Stimulated activated CD4-positive, alpha-beta T cell treated with anti-CD3 and anti-CD28 coated beads, Interleukin-1b, Interleukin-23, amount 100 ng/mL, for 1 hour (primary cell): ENCODE measurements at regions not wholly inside any gene's neighbourhood (a gene's known extent, or its start where the extent isn't known, plus 50 kb on each side); places are given as distances from the start of the nearest gene placed in this dataset.

ENCODE experiments used
- DNase-seq, 2 donors: peaks; one replicate each; pipeline ENCODE4 v3.0.0-alpha.2; 2020; ENCODE audit warnings: low read depth in 2 of 2

DNA sequence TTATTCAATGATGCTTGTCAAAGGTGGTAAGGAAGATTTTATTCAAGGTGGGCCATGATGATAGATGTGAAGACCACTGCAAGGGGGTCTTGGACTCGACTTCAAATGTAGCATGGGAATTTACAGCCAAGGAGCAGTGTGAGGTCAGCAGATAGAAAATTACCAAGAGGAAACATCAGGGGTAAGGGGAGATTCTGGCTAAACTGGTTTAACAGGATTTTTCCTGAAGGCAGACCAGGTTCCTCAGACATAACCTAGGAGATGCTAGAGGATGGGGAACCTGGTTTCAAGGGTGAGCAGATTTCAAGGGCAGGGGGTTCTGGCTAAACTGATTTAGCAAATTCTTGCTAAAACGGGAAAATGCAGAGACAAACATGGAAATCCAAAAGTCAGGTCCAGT, 464.9 kb downstream of the TAFA4 start:
- no peak for DNase-seq

DNA sequence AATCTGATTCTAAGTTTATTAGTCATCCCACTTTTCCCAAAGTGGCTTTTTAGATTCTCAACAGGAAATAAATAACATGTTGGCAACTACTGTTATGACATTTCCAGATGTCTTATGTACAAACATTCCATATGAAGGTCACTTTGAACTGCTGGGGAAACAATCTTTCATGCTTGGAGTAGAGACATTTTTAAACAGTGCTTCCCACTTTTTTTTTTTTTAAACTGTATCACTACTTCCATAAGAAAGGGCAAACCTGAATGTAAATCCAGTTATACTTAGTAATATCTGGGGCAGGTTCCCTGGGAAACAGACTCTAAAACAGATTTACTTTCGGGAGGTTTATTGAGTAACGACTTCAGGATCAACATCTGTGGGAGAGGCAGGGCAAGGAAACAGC, 473.8 kb downstream of the TAFA4 start:
- no peak for DNase-seq

- DNase-seq, result no peak
Measured at GRCh38 chr3:68448510-68449383, 483.6 kb downstream of the TAFA4 start.

- DNase-seq, result no peak
Measured at GRCh38 chr3:68447885-68448284, 484.5 kb downstream of the TAFA4 start.

DNA sequence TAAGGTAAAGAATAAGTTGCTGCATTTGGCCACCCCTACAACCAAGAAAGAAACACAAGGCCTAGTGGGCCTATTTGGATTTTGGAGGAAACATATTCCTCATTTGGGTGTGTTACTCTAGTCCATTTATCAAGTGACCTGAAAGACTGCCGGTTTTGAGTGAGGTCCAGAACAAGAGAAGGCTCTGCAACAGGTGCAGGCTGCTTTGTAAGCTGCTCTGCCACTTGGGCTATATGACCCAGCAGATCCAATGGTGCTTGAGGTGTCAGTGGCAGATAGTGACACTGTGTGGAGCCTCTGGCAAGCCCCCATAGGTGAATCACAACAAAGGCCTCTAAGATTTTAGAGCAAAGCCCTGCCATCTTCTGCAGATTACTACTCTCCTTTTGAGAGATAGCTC, 491.3 kb downstream of the TAFA4 start:
- no peak for DNase-seq

GRCh38 chr3:68436619-68437401, 495.5 kb downstream of the TAFA4 start:
- DNase-seq, result no peak

DNA sequence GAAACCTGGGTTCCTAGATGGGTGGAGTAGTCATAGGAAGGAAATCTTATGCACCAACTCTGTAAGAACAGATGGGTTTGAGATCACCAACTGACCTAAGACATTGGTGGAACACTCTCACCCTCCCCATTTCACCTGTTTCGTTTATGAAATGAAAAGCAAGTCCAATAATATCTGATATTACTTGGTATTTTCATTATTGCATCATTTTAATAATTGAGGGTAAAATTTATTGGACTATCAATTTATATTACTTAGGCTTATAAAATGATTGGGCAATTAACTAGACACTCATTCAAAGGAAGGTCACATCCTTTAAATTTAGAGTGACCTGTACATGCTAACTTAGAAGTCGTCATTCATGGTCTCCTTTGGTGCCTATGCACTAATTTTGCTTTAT, 503.9 kb downstream of the TAFA4 start:
- no peak for DNase-seq

GRCh38 chr3:68424796-68425460, 507.4 kb downstream of the TAFA4 start:
- DNase-seq, result no peak

DNA sequence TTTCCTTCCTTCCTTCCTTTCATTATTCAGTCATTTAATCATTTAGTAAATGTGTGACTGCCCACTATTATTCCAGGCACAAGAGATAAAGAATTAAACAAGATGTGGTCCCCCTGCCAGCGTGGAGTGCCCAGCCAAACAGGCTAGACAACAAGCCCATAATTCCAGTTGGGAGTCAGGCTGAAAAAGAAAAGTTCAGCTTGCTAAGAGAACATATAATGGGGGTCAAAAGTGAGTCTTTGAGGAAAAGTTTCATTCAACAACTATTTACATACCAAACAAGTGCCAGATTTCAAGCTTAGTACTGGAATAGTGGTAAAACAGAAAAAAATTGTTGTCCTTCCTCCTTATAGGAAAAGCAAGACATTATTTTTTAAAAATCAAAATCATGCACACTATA, 523.7 kb downstream of the TAFA4 start:
- no peak for DNase-seq

- no peak for DNase-seq
Measured at GRCh38 chr3:68403741-68404140, 528.6 kb downstream of the TAFA4 start.

DNA sequence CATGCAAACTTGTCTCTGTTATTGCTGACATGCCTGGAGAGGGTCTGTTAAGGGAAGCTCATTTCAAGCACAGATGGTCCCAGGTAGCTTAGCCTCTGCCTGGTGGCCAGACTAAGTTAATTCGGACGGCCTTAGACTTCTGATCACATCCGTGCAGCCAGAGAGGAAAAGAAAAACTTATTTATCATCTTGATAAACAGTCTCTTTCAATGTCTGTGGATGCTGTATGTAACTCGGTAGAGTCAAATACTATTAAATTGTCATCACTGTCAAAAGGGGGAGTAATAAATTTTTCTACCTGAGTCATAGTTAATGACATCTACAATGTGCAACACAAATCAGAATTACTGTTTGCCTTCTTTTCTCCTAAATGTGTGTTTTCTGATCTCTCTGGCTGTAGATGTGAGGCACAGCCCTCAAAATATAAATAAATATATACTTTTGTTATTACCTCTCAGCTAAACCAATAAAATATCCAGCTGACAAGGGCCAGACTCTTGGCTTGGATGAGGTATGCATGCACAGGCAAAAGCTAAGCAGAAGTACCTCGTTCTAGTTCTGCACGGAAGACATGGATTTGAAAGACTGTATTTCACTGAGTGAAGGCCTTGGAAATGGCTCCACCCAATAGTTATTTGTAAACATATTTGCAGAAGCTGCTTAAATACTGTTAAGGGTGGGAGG, 530.0 kb downstream of the TAFA4 start:
- no peak for DNase-seq

DNA sequence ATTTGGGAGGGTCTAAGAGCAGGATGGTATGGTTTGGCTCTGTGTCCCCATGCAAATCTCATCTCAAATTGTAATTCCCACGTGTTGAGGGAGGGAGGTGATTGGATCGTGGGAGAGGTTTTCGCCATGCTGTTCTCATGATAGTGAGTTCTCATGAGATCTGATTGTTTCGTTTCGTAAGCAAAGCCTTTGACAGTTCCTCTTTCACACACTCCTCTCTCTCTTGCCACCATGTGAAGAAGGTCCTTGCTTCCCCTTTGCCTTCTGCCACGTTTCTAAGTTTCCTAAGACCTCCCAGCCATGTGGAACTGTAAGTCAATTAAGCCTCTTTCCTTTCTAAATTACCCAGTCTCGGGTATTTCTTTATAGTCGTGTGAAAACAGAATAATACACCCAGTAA, 553.7 kb downstream of the TAFA4 start:
- no peak for DNase-seq

DNA sequence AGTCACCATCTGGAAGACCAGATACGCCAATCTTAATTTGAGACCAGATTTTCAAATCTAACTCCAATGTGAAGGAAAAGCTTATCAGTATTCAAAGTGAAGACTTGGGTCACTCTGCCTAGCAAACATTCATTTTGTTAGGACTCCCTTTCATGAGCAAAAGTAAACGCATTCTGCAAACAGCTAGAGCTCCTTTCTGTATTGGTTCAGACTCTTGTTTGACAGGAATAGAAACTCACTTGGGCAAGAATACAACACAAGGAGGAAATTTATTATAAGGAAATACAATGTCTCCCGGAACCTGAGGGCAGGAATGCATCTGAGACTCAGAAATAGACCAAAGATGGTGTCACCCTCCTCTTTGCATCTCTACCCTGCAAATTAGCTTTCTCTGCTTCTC, 558.6 kb downstream of the TAFA4 start:
- DNase-seq, result no peak

GRCh38 chr3:68363796-68364195, 568.6 kb downstream of the TAFA4 start:
- DNase-seq, result no peak

DNA sequence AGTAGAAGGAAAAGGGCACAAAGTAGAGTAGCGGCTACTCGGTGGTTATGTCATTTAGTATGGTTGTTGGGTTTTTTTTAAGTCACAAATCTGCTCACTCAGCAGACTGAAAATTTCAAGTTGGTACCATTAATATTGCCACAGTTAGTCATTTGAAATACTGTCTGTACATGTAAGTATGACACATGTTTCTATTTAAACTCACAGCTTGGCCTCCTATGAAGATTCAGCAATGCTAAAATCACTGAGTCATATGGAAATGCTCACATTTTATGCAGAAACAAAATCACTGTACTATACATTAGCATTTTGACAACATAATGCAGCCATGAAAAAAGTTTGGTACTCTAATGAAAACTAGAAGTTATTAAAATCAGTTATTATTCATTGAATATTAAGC, 571.9 kb downstream of the TAFA4 start:
- DNase-seq, result no peak

DNA sequence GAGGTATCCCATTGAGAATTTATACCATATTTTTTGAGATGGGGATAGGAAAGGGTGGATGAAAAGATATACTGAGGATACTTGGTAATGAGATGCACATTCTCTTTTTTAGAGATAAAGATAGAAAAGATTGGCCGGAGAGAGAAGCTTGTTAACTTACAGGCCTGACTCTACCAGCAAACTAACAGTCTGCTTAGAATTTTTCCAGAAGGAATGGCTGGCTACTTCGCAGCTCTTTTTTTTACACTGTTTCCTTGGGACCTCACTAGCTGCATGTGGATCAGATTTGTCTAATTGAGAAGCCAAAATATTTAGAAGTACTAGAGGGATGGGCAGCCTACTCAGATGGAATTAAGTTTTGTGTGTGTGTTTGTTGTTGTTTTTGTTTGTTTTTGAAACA, 586.6 kb downstream of the TAFA4 start:
- no peak for DNase-seq

GRCh38 chr3:68342426-68342825, 589.9 kb downstream of the TAFA4 start:
- DNase-seq, result no peak

GRCh38 chr3:68336042-68336441, 596.3 kb downstream of the TAFA4 start:
- DNase-seq, result no peak

- no peak for DNase-seq
Measured at GRCh38 chr3:68334367-68334986, 597.9 kb downstream of the TAFA4 start.

- DNase-seq, result no peak
Measured at GRCh38 chr3:68328049-68328448, 604.3 kb downstream of the TAFA4 start.

- DNase-seq, result no peak
Measured at GRCh38 chr3:68315964-68316363, 616.4 kb downstream of the TAFA4 start.

GRCh38 chr3:68315546-68315945, 616.8 kb downstream of the TAFA4 start:
- DNase-seq, result no peak
